ENCODE measurements at regions not wholly inside any gene's neighbourhood (a gene's known extent, or its start where the extent isn't known, plus 50 kb on each side); places are given as distances from the start of the nearest gene placed in this dataset.

- intact Hi-C loops (cut with micrococcal nuclease), result no loop called here
Measured at GRCh38 chr3:113063126-113063894, 72.5 kb downstream of the GTPBP8 start.

More at GRCh38 chr3:113063126-113063894, 72.5 kb downstream of the GTPBP8 start:
- Histone ChIP-seq H3K4me2 (ENCODE audit: low read depth, low read length) (no peak overlapping the region), H3K27me3 (ENCODE audit: control insufficient read depth, insufficient read depth, low read length) (no peaks in the 10 kb centered on the region; the same call in 1 of the 2 replicates), H4K5ac (ENCODE audit: low read depth, low read length) (no peak overlapping the region), H3K23ac (ENCODE audit: low read depth, low read length) (no peak overlapping the region), H3K4me1 (ENCODE audit: control insufficient read depth, insufficient read depth, low read length) (no peaks in the 10 kb centered on the region), H3K9ac (ENCODE audit: low read depth, low read length) (no peak overlapping the region), H2BK5ac (ENCODE audit: low read depth, low read length, poor library complexity, severe bottlenecking) (no peak overlapping the region), H3K4ac (ENCODE audit: low read depth, low read length) (no peak overlapping the region), H3K36me3 (ENCODE audit: control insufficient read depth, insufficient read depth, low read length) (no peaks in the 10 kb centered on the region), H3K18ac (ENCODE audit: low read depth, low read length) (no peak overlapping the region), H3K56ac (ENCODE audit: extremely low read depth, insufficient read depth, low read length) (no peak overlapping the region), H2AFZ (replicated peaks; ENCODE audit: low read length, poor library complexity) (no peak overlapping the region), H4K20me1 (ENCODE audit: insufficient read depth, low read length) (no peaks in the 10 kb centered on the region), H4K91ac (ENCODE audit: insufficient read depth, low read depth, low read length) (no peak overlapping the region), H4K8ac (ENCODE audit: low read depth in 2 of 2, low read length in 2 of 2) (no peak overlapping the region), H2AK9ac (replicated peaks; ENCODE audit: low read depth, low read length, poor library complexity) (no peak overlapping the region), H3K4me3 (ENCODE audit: insufficient read depth, low read depth, low read length) (no peak overlapping the region), H2BK20ac (ENCODE audit: low read depth, low read length) (no peak overlapping the region), H3K9me1 (ENCODE audit: insufficient read depth, low read length) (no peaks in the 10 kb centered on the region), H2BK120ac (ENCODE audit: low read depth, low read length) (no peak overlapping the region), H3K27ac (ENCODE audit: insufficient read depth, low read length) (no peak overlapping the region), H3K14ac (replicated peaks; ENCODE audit: low read depth, low read length) (no peak overlapping the region), H2BK15ac (ENCODE audit: low read depth, low read length) (no peak overlapping the region), H3K79me1 (ENCODE audit: low read depth in 1 of 2, low read length in 2 of 2) (no peaks in the 10 kb centered on the region), H3K9me3 (ENCODE audit: control insufficient read depth, insufficient read depth, low read length) (no peaks in the 10 kb centered on the region; the same call in 1 of the 2 replicates), H2AK5ac (ENCODE audit: low read depth, low read length) (no peak overlapping the region)
- dilution Hi-C loops (cut with HindIII; ENCODE audit: low sequenced_read_pairs, unreplicated experiment), result no loop called here
- WGBS, 2 experiments (ENCODE audit: extremely low coverage in 2 of 2, insufficient read length in 1 of 2), result no CpG with 5 or more reads among the region's 4 CpGs
- ChIA-PET CTCF (no interaction called here), POLR2A (ENCODE audit: unreplicated experiment) (no interaction called here)
- BruUV-seq (replicated peaks), result no TSS peak
- DNase-seq (no peak), ATAC-seq (ENCODE audit: low read depth) (no peak)
- no peak for TF ChIP-seq MAFK (IDR thresholded peaks at IDR 0.05; ENCODE audit: low read depth, low read length)
- TF ChIP-seq MAZ (IDR thresholded peaks at IDR 0.05; ENCODE audit: borderline replicate concordance, low read depth, low read length), result no peak
- no peak for TF ChIP-seq USF2 (IDR thresholded peaks at IDR 0.05; ENCODE audit: low read depth, low read length)
- no peak for TF ChIP-seq BHLHE40 (IDR thresholded peaks at IDR 0.05; ENCODE audit: low read depth, low read length)
- TF ChIP-seq ELK1 (IDR thresholded peaks at IDR 0.05; ENCODE audit: borderline replicate concordance, low read depth, low read length), result no peak
- no peak for TF ChIP-seq CHD1 (IDR thresholded peaks at IDR 0.05; ENCODE audit: low read depth, low read length)
- TF ChIP-seq FOS (IDR thresholded peaks at IDR 0.05; ENCODE audit: low read depth, low read length), result no peak
- no peak for TF ChIP-seq RAD21 (IDR thresholded peaks at IDR 0.05; ENCODE audit: low read length)
- no peak for TF ChIP-seq RCOR1 (IDR thresholded peaks at IDR 0.05; ENCODE audit: insufficient replicate concordance, low read length)
- no peak for TF ChIP-seq NFE2L2 (IDR thresholded peaks at IDR 0.05; ENCODE audit: low read depth, low read length)
- in situ Hi-C loops (cut with MboI; ENCODE audit: low sequenced_read_pairs), result no loop called here

Measured in IMR-90 (cell line).